ENCODE measurements at regions not wholly inside any gene's neighbourhood (a gene's known extent, or its start where the extent isn't known, plus 50 kb on each side); places are given as distances from the start of the nearest gene placed in this dataset.

GRCh38 chr6:159469443-159469842, 223.6 kb downstream of the SOD2 start:
- no peak overlapping the region for H3K4me3 ChIP-seq (ENCODE audit: low read depth, low read length)
- no peaks in the 10 kb centered on the region for H3K36me3 ChIP-seq (ENCODE audit: control insufficient read depth, insufficient read depth, low read length)
- DNase-seq (ENCODE audit: low read depth): no peak
- no peak for TF ChIP-seq CTCF (IDR thresholded peaks at IDR 0.05; ENCODE audit: insufficient read depth, low read length, poor library complexity, severe bottlenecking)
- no peaks in the 10 kb centered on the region for H3K27me3 ChIP-seq (ENCODE audit: control insufficient read depth, insufficient read depth, low read length)

- TF ChIP-seq CTCF (IDR thresholded peaks at IDR 0.05; ENCODE audit: insufficient read depth, low read length, poor library complexity, severe bottlenecking): no peak
- Histone ChIP-seq H3K4me3 (ENCODE audit: low read depth, low read length) (no peak overlapping the region), H3K36me3 (ENCODE audit: control insufficient read depth, insufficient read depth, low read length) (no peaks in the 10 kb centered on the region), H3K27me3 (ENCODE audit: control insufficient read depth, insufficient read depth, low read length) (no peaks in the 10 kb centered on the region)
- DNase-seq (ENCODE audit: low read depth): no peak
Observed at GRCh38 chr6:159468994-159469393, 224.0 kb downstream of the SOD2 start.

- H3K27me3 ChIP-seq (ENCODE audit: control insufficient read depth, insufficient read depth, low read length): no peaks in the 10 kb centered on the region
- no peak for DNase-seq (ENCODE audit: low read depth)
- no peak overlapping the region for H3K4me3 ChIP-seq (ENCODE audit: low read depth, low read length)
- H3K36me3 ChIP-seq (ENCODE audit: control insufficient read depth, insufficient read depth, low read length): no peaks in the 10 kb centered on the region
- TF ChIP-seq CTCF (IDR thresholded peaks at IDR 0.05; ENCODE audit: insufficient read depth, low read length, poor library complexity, severe bottlenecking): no peak
Observed at GRCh38 chr6:159467473-159468041, 225.5 kb downstream of the SOD2 start.

- H3K36me3 ChIP-seq (ENCODE audit: control insufficient read depth, insufficient read depth, low read length): no peaks in the 10 kb centered on the region
- no peak for DNase-seq (ENCODE audit: low read depth)
- TF ChIP-seq CTCF (IDR thresholded peaks at IDR 0.05; ENCODE audit: insufficient read depth, low read length, poor library complexity, severe bottlenecking): no peak
- no peak overlapping the region for H3K4me3 ChIP-seq (ENCODE audit: low read depth, low read length)
- no peaks in the 10 kb centered on the region for H3K27me3 ChIP-seq (ENCODE audit: control insufficient read depth, insufficient read depth, low read length)
Observed at GRCh38 chr6:159466926-159467325, 226.1 kb downstream of the SOD2 start.

- H3K4me3 ChIP-seq (ENCODE audit: low read depth, low read length): no peak overlapping the region
- no peaks in the 10 kb centered on the region for H3K36me3 ChIP-seq (ENCODE audit: control insufficient read depth, insufficient read depth, low read length)
- TF ChIP-seq CTCF (IDR thresholded peaks at IDR 0.05; ENCODE audit: insufficient read depth, low read length, poor library complexity, severe bottlenecking): no peak
- DNase-seq (ENCODE audit: low read depth): no peak
- no peaks in the 10 kb centered on the region for H3K27me3 ChIP-seq (ENCODE audit: control insufficient read depth, insufficient read depth, low read length)
Observed at GRCh38 chr6:159464816-159465215, 228.2 kb downstream of the SOD2 start.

- DNase-seq (ENCODE audit: low read depth): no peak
- no peak overlapping the region for H3K4me3 ChIP-seq (ENCODE audit: low read depth, low read length)
- H3K36me3 ChIP-seq (ENCODE audit: control insufficient read depth, insufficient read depth, low read length): no peaks in the 10 kb centered on the region
- H3K27me3 ChIP-seq (ENCODE audit: control insufficient read depth, insufficient read depth, low read length): no peaks in the 10 kb centered on the region
- TF ChIP-seq CTCF (IDR thresholded peaks at IDR 0.05; ENCODE audit: insufficient read depth, low read length, poor library complexity, severe bottlenecking): no peak
Observed at GRCh38 chr6:159463119-159463829, 229.8 kb downstream of the SOD2 start.

All from kidney epithelial cell (primary cell).